DOHH2 (cell line): ENCODE measurements at regions not wholly inside any gene's neighbourhood (a gene's known extent, or its start where the extent isn't known, plus 50 kb on each side); places are given as distances from the start of the nearest gene placed in this dataset.

Experiments
- CTCF ChIP-seq: fragments of 200-600 bp; sonication (generic); IDR thresholded peaks from one replicate; pipeline ENCODE4 v1.5.1; 2014; ENCODE audit warnings: antibody characterized with exemption, mild to moderate bottlenecking, low read depth, low read length; ENCODE audit not compliant: poor library complexity, severe bottlenecking
- EZH2phosphoT487 ChIP-seq: fragments of 200-600 bp; sonication (generic); IDR thresholded peaks from 2 replicates; pipeline ENCODE4 v1.6.1; 2017; ENCODE audit warnings: borderline replicate concordance, mild to moderate bottlenecking, antibody characterized with exemption, low read length, moderate library complexity, mixed read lengths

GRCh38 chr22:22700631-22701030, 56.2 kb downstream of the GGTLC2 start:
- TF ChIP-seq CTCF (no peak), EZH2phosphoT487 (no peak)
